ENCODE measurements at regions not wholly inside any gene's neighbourhood (a gene's known extent, or its start where the extent isn't known, plus 50 kb on each side); places are given as distances from the start of the nearest gene placed in this dataset.
"Not testable (repeated sequence)": the region's sequence is repeated elsewhere in the genome, so short reads cannot be mapped to it uniquely, and the experiment has no call there.

DNA sequence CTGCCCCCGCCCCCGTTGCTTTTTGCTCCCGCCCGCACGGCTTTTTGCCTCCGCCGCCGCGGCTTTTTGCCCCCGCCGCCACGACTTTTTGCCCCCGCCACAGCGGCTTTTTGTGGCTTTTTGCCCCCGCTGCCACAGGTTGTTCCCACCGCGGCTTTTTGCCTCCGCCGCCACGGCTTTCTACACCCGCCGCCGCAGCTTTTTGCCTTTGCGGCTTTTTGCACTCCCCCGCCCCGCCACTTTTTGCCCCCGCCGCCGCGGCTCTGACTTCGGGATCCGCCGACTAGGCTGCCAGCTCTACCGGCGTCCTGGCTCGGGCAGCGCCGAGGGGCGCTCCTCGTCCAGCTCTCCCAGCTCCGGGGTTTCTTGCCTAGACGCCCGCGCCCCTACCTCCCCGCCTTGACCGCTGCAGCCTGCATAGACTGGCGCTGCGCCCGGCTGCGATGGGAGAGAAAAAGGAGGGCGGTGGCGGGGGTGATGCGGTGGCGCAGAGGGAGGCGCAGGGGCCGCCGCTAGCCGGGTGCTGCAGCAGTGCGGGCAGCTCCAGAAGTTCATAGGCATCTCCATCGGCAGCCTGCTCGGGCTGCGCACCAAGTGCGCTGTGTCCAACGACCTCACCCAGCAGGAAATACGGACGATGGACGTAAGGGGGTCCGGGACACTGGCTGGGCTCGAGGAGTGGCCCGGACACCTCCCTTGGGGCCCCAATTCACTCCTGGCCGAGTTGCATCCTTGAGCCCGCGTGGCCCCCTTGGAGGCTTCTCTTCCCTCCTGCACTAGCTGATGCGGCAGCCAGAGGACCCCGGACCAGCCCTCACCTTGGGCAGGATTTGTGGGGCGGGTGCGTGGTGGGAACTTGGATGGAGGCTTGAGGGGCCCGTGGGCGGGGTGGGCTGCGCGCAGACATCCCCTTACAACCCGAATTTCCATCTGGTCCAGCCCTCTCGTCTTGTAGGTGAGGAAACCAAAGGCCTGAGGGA lies 555.7 kb downstream of the TP53TG3F start:
- H3K27me3 ChIP-seq (replicated peaks in 1 of 2; ENCODE audit: control insufficient read depth in 2 of 2, extremely low read depth in 1 of 2, insufficient read depth in 2 of 2, low read length in 1 of 2); CTCF ChIA-PET; H3K9me3 ChIP-seq; POLR2A ChIA-PET; H3K27ac ChIP-seq (ENCODE audit: low read length); H3K4me3 ChIP-seq (ENCODE audit: control insufficient read depth in 1 of 2, extremely low read depth in 1 of 2, low read length in 1 of 2); H3K4me1 ChIP-seq (ENCODE audit: control insufficient read depth in 1 of 2, extremely low read depth in 1 of 2, insufficient read depth in 2 of 2, low read length in 2 of 2); DNase-seq; H3K4me1 Mint-ChIP-seq; H3K4me3 Mint-ChIP-seq; H3K27ac Mint-ChIP-seq; H3K36me3 Mint-ChIP-seq; H3K27me3 Mint-ChIP-seq; H3K36me3 ChIP-seq (ENCODE audit: control insufficient read depth in 2 of 2, extremely low read depth in 1 of 2, insufficient read depth in 1 of 2, low read length in 1 of 2); ATAC-seq (replicated peaks in 1 of 4): not testable (repeated sequence)
- peaks cover 5 to 12% (median 6%) of the 10 kb centered on the region in 3 donors for H3K9me3 Mint-ChIP-seq
- 61% methylated on average over 58 of the region's 83 CpGs for WGBS (ENCODE audit: insufficient coverage)

DNA sequence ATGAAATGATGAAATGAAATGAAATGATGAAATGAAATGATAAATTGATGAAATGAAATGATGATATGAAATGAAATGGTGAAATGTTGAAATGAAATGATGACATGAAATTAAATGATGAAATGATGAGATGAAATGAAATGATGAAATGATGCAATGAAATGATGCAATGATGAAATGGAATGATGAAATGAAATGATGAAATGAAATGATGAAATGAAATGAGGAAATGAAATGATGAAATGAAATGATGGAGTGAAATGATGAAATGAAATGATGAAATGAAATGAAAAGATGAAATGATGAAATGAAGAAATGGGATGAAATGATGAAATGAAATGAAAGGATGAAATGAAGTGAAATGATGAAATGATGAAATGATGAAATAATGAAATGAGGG lies 558.9 kb downstream of the TP53TG3F start:
- H3K27me3 Mint-ChIP-seq; H3K36me3 ChIP-seq (ENCODE audit: control insufficient read depth in 2 of 2, extremely low read depth in 1 of 2, insufficient read depth in 1 of 2, low read length in 1 of 2); H3K36me3 Mint-ChIP-seq; CTCF ChIA-PET; DNase-seq; POLR2A ChIA-PET; H3K27ac ChIP-seq (ENCODE audit: low read length); H3K27me3 ChIP-seq (replicated peaks in 1 of 2; ENCODE audit: control insufficient read depth in 2 of 2, extremely low read depth in 1 of 2, insufficient read depth in 2 of 2, low read length in 1 of 2); H3K27ac Mint-ChIP-seq; H3K4me3 ChIP-seq (ENCODE audit: control insufficient read depth in 1 of 2, extremely low read depth in 1 of 2, low read length in 1 of 2); H3K4me3 Mint-ChIP-seq; H3K9me3 ChIP-seq; H3K4me1 ChIP-seq (ENCODE audit: control insufficient read depth in 1 of 2, extremely low read depth in 1 of 2, insufficient read depth in 2 of 2, low read length in 2 of 2); H3K4me1 Mint-ChIP-seq; ATAC-seq (replicated peaks in 1 of 4): not testable (repeated sequence)
- peaks cover 9 to 30% (median 20%) of the 10 kb centered on the region in 3 donors for H3K9me3 Mint-ChIP-seq

DNA sequence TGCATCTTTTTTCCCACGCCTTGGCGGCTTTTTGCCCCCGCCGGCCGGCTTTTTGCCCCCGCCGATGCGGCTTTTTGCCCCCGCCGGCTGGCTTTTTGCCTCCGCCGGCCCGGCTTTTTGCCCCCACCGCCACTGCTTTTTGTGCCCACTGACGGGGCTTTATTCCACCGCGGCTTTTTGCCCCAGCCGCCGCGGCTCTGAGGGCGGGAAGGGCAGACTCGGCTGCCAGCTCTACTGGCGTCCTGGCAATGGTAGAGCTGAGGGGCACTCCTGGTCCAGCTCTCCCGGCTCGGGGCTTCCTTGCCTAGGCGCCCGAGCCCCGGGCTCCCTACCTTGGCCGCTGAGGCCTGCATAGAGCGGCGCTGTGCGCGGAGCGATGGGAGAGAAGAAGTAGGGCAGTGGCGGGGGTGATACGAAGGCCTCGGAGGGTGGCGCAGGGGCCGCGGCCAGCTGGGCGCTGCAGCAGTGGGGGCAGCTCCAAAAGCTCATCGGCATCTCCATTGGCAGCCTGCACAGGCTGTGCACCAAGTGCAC lies 591.4 kb downstream of the TP53TG3F start:
- H3K27ac Mint-ChIP-seq = no peak overlapping the region

DNA sequence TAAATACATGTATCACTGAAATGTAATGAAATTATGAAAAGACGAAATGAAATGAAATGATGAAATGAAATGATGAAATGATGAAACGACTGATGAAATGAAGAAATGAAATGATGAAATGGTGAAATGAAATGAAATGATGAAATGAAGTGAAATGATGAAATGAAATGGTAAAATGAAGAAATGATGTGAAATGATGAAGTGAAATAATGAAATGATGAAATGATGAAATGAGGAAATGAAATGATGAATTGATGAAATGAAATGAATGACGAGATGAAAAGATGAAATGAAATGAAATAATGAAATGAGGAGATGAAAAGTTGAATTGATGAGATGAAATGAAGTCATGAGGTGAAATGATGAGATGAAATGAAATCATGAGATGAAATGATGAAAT lies 594.7 kb downstream of the TP53TG3F start:
- Mint-ChIP-seq H3K4me1 (no peaks in the 10 kb centered on the region), H3K9me3 (peaks cover 17 to 21% (median 19%) of the 10 kb centered on the region in 3 donors), H3K27ac (no peak overlapping the region), H3K4me3 (no peak overlapping the region), H3K27me3 (no peaks in the 10 kb centered on the region), H3K36me3 (no peaks in the 10 kb centered on the region)
- ChIA-PET POLR2A (no interaction called here), CTCF (no interaction called here)
- no peak for ATAC-seq (replicated peaks in 1 of 4)
- Histone ChIP-seq H3K4me3 (ENCODE audit: control insufficient read depth in 1 of 2, extremely low read depth in 1 of 2, low read length in 1 of 2) (no peak overlapping the region), H3K4me1 (ENCODE audit: control insufficient read depth in 1 of 2, extremely low read depth in 1 of 2, insufficient read depth in 2 of 2, low read length in 2 of 2) (no peaks in the 10 kb centered on the region), H3K27me3 (replicated peaks in 1 of 2; ENCODE audit: control insufficient read depth in 2 of 2, extremely low read depth in 1 of 2, insufficient read depth in 2 of 2, low read length in 1 of 2) (peaks cover 0 to 10% of the 10 kb centered on the region in 2 experiments), H3K27ac (ENCODE audit: low read length) (no peak overlapping the region), H3K9me3 (no peaks in the 10 kb centered on the region), H3K36me3 (ENCODE audit: control insufficient read depth in 2 of 2, extremely low read depth in 1 of 2, insufficient read depth in 1 of 2, low read length in 1 of 2) (no peaks in the 10 kb centered on the region)
- WGBS (ENCODE audit: insufficient coverage) = 62% methylated on average over 3 of the region's 3 CpGs
- DNase-seq = no peak

More for the DNA sequence above, 591.4 kb downstream of the TP53TG3F start:
- peaks cover 0 to 10% of the 10 kb centered on the region in 2 experiments for H3K27me3 ChIP-seq (replicated peaks in 1 of 2; ENCODE audit: control insufficient read depth in 2 of 2, extremely low read depth in 1 of 2, insufficient read depth in 2 of 2, low read length in 1 of 2)
- peaks cover 20 to 39% (median 29%) of the 10 kb centered on the region in 3 donors for H3K9me3 Mint-ChIP-seq
- no peak overlapping the region for H3K4me3 ChIP-seq (ENCODE audit: control insufficient read depth in 1 of 2, extremely low read depth in 1 of 2, low read length in 1 of 2)
- H3K27ac ChIP-seq (ENCODE audit: low read length) = no peak overlapping the region
- no peaks in the 10 kb centered on the region for H3K4me1 Mint-ChIP-seq
- no peaks in the 10 kb centered on the region for H3K36me3 ChIP-seq (ENCODE audit: control insufficient read depth in 2 of 2, extremely low read depth in 1 of 2, insufficient read depth in 1 of 2, low read length in 1 of 2)
- H3K4me1 ChIP-seq (ENCODE audit: control insufficient read depth in 1 of 2, extremely low read depth in 1 of 2, insufficient read depth in 2 of 2, low read length in 2 of 2) = no peaks in the 10 kb centered on the region
- CTCF ChIA-PET = no interaction called here
- POLR2A ChIA-PET = no interaction called here
- no peak overlapping the region for H3K4me3 Mint-ChIP-seq
- H3K9me3 ChIP-seq = no peaks in the 10 kb centered on the region
- H3K27me3 Mint-ChIP-seq = no peaks in the 10 kb centered on the region
- DNase-seq (no peak), ATAC-seq (replicated peaks in 1 of 4) (no peak)
- H3K36me3 Mint-ChIP-seq = no peaks in the 10 kb centered on the region
- WGBS (ENCODE audit: insufficient coverage) = 61% methylated on average over 37 of the region's 42 CpGs

GRCh38 chr16:34054969-34055368 lies 595.6 kb downstream of the TP53TG3F start:
- ATAC-seq (replicated peaks in 1 of 4) (no peak), DNase-seq (no peak)
- H3K4me1 Mint-ChIP-seq = no peaks in the 10 kb centered on the region
- ChIA-PET CTCF (no interaction called here), POLR2A (no interaction called here)
- H3K9me3 ChIP-seq = no peaks in the 10 kb centered on the region
- H3K4me1 ChIP-seq (ENCODE audit: control insufficient read depth in 1 of 2, extremely low read depth in 1 of 2, insufficient read depth in 2 of 2, low read length in 2 of 2) = no peaks in the 10 kb centered on the region
- no peak overlapping the region for H3K27ac Mint-ChIP-seq
- H3K27me3 Mint-ChIP-seq = no peaks in the 10 kb centered on the region
- no peak overlapping the region for H3K27ac ChIP-seq (ENCODE audit: low read length)
- H3K36me3 Mint-ChIP-seq = no peaks in the 10 kb centered on the region
- peaks cover 17 to 21% (median 19%) of the 10 kb centered on the region in 3 donors for H3K9me3 Mint-ChIP-seq
- H3K4me3 ChIP-seq (ENCODE audit: control insufficient read depth in 1 of 2, extremely low read depth in 1 of 2, low read length in 1 of 2) = no peak overlapping the region
- WGBS (ENCODE audit: insufficient coverage) = 45% methylated on average over 3 of the region's 4 CpGs
- H3K27me3 ChIP-seq (replicated peaks in 1 of 2; ENCODE audit: control insufficient read depth in 2 of 2, extremely low read depth in 1 of 2, insufficient read depth in 2 of 2, low read length in 1 of 2) = peaks cover 0 to 10% of the 10 kb centered on the region in 2 experiments
- no peaks in the 10 kb centered on the region for H3K36me3 ChIP-seq (ENCODE audit: control insufficient read depth in 2 of 2, extremely low read depth in 1 of 2, insufficient read depth in 1 of 2, low read length in 1 of 2)
- no peak overlapping the region for H3K4me3 Mint-ChIP-seq

GRCh38 chr16:34062620-34063253 lies 603.3 kb downstream of the TP53TG3F start:
- ATAC-seq (replicated peaks in 1 of 4) = peak in 2 of 4 experiments; percentile 34 to 38
- H3K27me3 Mint-ChIP-seq; H3K27me3 ChIP-seq (replicated peaks in 1 of 2; ENCODE audit: control insufficient read depth in 2 of 2, extremely low read depth in 1 of 2, insufficient read depth in 2 of 2, low read length in 1 of 2); H3K36me3 Mint-ChIP-seq; H3K27ac ChIP-seq (ENCODE audit: low read length); H3K9me3 ChIP-seq; POLR2A ChIA-PET; H3K4me3 Mint-ChIP-seq; DNase-seq; H3K27ac Mint-ChIP-seq; H3K4me3 ChIP-seq (ENCODE audit: control insufficient read depth in 1 of 2, extremely low read depth in 1 of 2, low read length in 1 of 2); H3K36me3 ChIP-seq (ENCODE audit: control insufficient read depth in 2 of 2, extremely low read depth in 1 of 2, insufficient read depth in 1 of 2, low read length in 1 of 2); CTCF ChIA-PET; H3K4me1 Mint-ChIP-seq; H3K4me1 ChIP-seq (ENCODE audit: control insufficient read depth in 1 of 2, extremely low read depth in 1 of 2, insufficient read depth in 2 of 2, low read length in 2 of 2): not testable (repeated sequence)
- 78% methylated on average over 4 of the region's 4 CpGs for WGBS (ENCODE audit: insufficient coverage)
- H3K9me3 Mint-ChIP-seq = peaks cover 39 to 45% (median 39%) of the 10 kb centered on the region in 3 donors

Data from T-cell (primary cell).